ENCODE measurements at regions not wholly inside any gene's neighbourhood (a gene's known extent, or its start where the extent isn't known, plus 50 kb on each side); places are given as distances from the start of the nearest gene placed in this dataset.

GRCh38 chr13:36549126-36549702 lies 116.9 kb downstream of the CCNA1 start:
- BruUV-seq (replicated peaks): no TSS peak
- no peaks in the 10 kb centered on the region for H3K4me1 Mint-ChIP-seq (ENCODE audit: insufficient read depth, unreplicated experiment)

DNA sequence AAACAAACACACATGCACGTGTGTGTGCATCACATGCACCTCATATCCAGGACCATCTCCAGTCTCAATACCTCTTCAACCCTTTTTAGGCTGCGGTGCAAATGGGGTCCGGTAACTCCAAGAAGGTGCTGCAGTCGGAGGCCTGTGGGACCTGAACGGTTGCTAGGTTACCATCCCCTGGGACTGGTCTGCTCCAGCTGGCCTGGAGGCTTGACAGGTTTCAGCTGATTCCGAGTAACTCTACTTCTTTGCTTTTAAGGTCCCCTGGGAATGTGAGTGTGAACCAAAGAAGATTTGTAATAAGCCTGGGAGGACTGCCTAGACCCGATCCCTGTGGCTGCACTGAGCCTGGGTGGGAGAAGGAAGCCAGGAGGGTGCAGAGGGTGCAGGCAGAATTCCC lies 117.5 kb downstream of the CCNA1 start:
- CTCF ChIA-PET: interaction anchor here (0.6 kb wide), 1 partner anchor 67 kb away, joined by 3 read pairs; no protein-coding TSS in a partner anchor
- intact Hi-C loops (cut with micrococcal nuclease): no loop called here
- no peak for TF ChIP-seq CTCF (IDR thresholded peaks at IDR 0.05; ENCODE audit: unreplicated experiment)
- Mint-ChIP-seq H3K9me3 (ENCODE audit: unreplicated experiment) (no peaks in the 10 kb centered on the region), H3K4me3 (ENCODE audit: unreplicated experiment) (no peak overlapping the region), H3K27me3 (ENCODE audit: insufficient read depth, unreplicated experiment) (no peaks in the 10 kb centered on the region), H3K36me3 (ENCODE audit: insufficient read depth, unreplicated experiment) (no peaks in the 10 kb centered on the region), H3K27ac (ENCODE audit: low read depth, unreplicated experiment) (no peak overlapping the region), H3K4me1 (ENCODE audit: insufficient read depth, unreplicated experiment) (no peaks in the 10 kb centered on the region)
- BruUV-seq (replicated peaks): no TSS peak
- no peak for DNase-seq (ENCODE audit: unreplicated experiment)
- POLR2A ChIA-PET: interaction anchor here (0.6 kb wide), 1 partner anchor 172 kb away, joined by 3 read pairs; no protein-coding TSS in a partner anchor

More at GRCh38 chr13:36549126-36549702, 116.9 kb downstream of the CCNA1 start:
- intact Hi-C loops (cut with micrococcal nuclease): no loop called here
- peak; percentile 15 for DNase-seq (ENCODE audit: unreplicated experiment)
- ChIA-PET POLR2A (no interaction called here), CTCF (interaction anchor here (0.6 kb wide), 1 partner anchor 67 kb away, joined by 3 read pairs; no protein-coding TSS in a partner anchor)
- Mint-ChIP-seq H3K9me3 (ENCODE audit: unreplicated experiment) (no peaks in the 10 kb centered on the region), H3K27ac (ENCODE audit: low read depth, unreplicated experiment) (no peak overlapping the region), H3K36me3 (ENCODE audit: insufficient read depth, unreplicated experiment) (no peaks in the 10 kb centered on the region), H3K4me3 (ENCODE audit: unreplicated experiment) (no peak overlapping the region), H3K27me3 (ENCODE audit: insufficient read depth, unreplicated experiment) (no peaks in the 10 kb centered on the region)
- no peak for TF ChIP-seq CTCF (IDR thresholded peaks at IDR 0.05; ENCODE audit: unreplicated experiment)

DNA sequence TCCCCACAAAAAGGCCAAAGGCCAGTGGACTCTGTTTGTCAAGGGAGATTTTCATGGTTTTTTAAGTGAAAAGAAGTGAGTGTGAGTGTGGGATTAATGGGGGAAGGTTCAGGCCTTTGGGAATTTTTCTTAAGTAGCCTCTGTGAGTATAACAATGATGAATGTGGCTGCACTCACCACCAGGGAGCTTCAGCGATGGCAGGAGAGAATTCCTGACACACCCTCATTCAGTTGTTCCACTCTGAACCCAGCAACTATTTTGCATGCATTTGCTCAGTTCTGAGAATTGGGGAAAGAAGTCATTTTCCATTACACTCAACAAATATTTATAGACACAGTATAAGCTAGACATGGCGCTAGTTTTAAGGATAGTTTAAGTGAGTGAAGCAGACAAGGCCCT lies 117.9 kb downstream of the CCNA1 start:
- H3K36me3 Mint-ChIP-seq (ENCODE audit: insufficient read depth, unreplicated experiment): no peaks in the 10 kb centered on the region
- no peak for DNase-seq (ENCODE audit: unreplicated experiment)
- no TSS peak for BruUV-seq (replicated peaks)
- ChIA-PET POLR2A (interaction anchor here (0.6 to 0.8 kb wide), 2 partner anchors 35 to 172 kb away, joined by 3 read pairs; no protein-coding TSS in a partner anchor), CTCF (no interaction called here)
- intact Hi-C loops (cut with micrococcal nuclease): no loop called here
- no peak for TF ChIP-seq CTCF (IDR thresholded peaks at IDR 0.05; ENCODE audit: unreplicated experiment)
- no peaks in the 10 kb centered on the region for H3K27me3 Mint-ChIP-seq (ENCODE audit: insufficient read depth, unreplicated experiment)
- no peaks in the 10 kb centered on the region for H3K9me3 Mint-ChIP-seq (ENCODE audit: unreplicated experiment)
- no peak overlapping the region for H3K4me3 Mint-ChIP-seq (ENCODE audit: unreplicated experiment)
- H3K27ac Mint-ChIP-seq (ENCODE audit: low read depth, unreplicated experiment): no peak overlapping the region
- no peaks in the 10 kb centered on the region for H3K4me1 Mint-ChIP-seq (ENCODE audit: insufficient read depth, unreplicated experiment)

- CTCF ChIA-PET: no interaction called here
- no TSS peak for BruUV-seq (replicated peaks)
- no peaks in the 10 kb centered on the region for H3K27me3 Mint-ChIP-seq (ENCODE audit: insufficient read depth, unreplicated experiment)
- POLR2A ChIA-PET: no interaction called here
- DNase-seq (ENCODE audit: unreplicated experiment): no peak
- no peak overlapping the region for H3K4me3 Mint-ChIP-seq (ENCODE audit: unreplicated experiment)
- no peak overlapping the region for H3K27ac Mint-ChIP-seq (ENCODE audit: low read depth, unreplicated experiment)
- no peaks in the 10 kb centered on the region for H3K4me1 Mint-ChIP-seq (ENCODE audit: insufficient read depth, unreplicated experiment)
- TF ChIP-seq CTCF (IDR thresholded peaks at IDR 0.05; ENCODE audit: unreplicated experiment): no peak
- no peaks in the 10 kb centered on the region for H3K36me3 Mint-ChIP-seq (ENCODE audit: insufficient read depth, unreplicated experiment)
- no peaks in the 10 kb centered on the region for H3K9me3 Mint-ChIP-seq (ENCODE audit: unreplicated experiment)
- intact Hi-C loops (cut with micrococcal nuclease): no loop called here
These were observed 119.2 kb downstream of the CCNA1 start for GRCh38 chr13:36551445-36551844.
